GM19238 (cell line): ENCODE measurements at regions not wholly inside any gene's neighbourhood (a gene's known extent, or its start where the extent isn't known, plus 50 kb on each side); places are given as distances from the start of the nearest gene placed in this dataset.

Experiments
- DNase-seq: peaks from one replicate; pipeline ENCODE4 v3.0.0; 2011; ENCODE audit warnings: low spot score; ENCODE audit not compliant: insufficient read length

- DNase-seq = no peak
These were observed 78.0 kb downstream of the ZIC5 start for GRCh38 chr13:99893567-99893966.

DNA sequence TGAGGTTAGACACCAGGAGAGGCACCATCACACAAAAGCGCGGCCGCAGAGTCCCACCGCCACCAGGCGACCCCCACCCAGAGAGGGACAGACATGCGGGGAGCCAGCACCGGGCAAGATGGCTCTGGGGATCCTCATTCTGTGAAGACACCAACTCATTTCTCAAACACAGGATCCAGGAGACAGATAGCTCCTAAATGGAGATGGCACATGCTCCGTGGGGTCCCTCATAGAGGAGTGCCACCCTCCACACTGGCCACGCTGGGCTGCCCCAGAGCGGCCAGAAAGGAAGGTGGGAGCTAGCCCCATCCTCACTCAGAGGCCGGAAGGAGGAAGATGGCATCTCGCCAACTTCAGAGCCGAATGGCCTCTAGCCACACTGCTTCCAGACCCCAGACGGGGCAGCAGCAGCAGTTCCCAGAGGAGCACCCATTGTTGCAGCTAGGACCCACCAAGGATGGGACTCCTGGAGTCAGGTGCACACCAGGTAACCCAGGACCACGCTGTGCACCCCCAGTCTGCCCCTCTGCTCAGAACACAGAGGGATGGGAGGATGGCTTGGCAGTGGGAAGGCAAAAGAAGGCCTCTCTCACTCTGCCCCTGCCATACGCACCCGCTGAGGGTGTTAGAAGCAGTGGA lies 78.6 kb downstream of the ZIC5 start:
- DNase-seq = no peak

GRCh38 chr13:99892196-99892613 lies 79.4 kb downstream of the ZIC5 start:
- DNase-seq = no peak

GRCh38 chr13:99886706-99887105 lies 84.9 kb downstream of the ZIC5 start:
- no peak for DNase-seq

- no peak for DNase-seq
These were observed 86.7 kb downstream of the ZIC5 start for GRCh38 chr13:99884913-99885312.

GRCh38 chr13:99883805-99884204 lies 87.8 kb downstream of the ZIC5 start:
- DNase-seq = no peak

GRCh38 chr13:99878921-99879610 lies 92.5 kb downstream of the ZIC5 start:
- no peak for DNase-seq

GRCh38 chr13:99876651-99877050 lies 94.9 kb downstream of the ZIC5 start:
- DNase-seq = no peak

GRCh38 chr13:99875391-99875790 lies 96.2 kb downstream of the ZIC5 start:
- DNase-seq = no peak

DNA sequence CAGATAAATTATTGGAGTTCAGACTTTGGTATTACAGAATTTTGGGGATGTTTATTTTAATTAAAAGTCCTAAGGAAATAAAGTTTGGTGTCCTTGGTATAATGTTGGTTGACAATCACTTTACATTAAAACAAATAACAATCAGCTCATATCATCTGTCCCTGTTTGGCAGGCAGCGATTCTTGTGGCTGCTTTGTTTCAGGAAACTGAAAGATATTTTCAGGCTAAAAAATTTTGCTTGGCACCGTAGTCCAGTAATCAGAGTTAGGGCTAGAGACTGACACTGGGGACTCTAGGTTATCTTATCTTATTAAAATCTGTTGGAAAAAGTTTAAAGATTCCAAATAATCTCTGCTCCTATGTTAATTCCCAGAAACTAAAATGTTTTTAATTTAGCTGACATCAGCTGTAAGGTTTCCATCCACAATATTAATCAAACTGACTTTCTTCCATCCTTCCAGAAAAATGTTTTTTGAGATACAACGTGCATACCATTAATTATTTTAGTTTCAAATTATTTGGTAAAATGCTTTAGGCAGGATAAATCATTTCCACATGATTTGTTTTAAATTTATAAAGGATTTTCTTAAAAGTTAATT lies 97.6 kb downstream of the ZIC5 start:
- DNase-seq = no peak

- no peak for DNase-seq
These were observed 98.4 kb downstream of the ZIC5 start for GRCh38 chr13:99873141-99873540.

- no peak for DNase-seq
These were observed 100.2 kb downstream of the ZIC5 start for GRCh38 chr13:99871249-99871898.

DNA sequence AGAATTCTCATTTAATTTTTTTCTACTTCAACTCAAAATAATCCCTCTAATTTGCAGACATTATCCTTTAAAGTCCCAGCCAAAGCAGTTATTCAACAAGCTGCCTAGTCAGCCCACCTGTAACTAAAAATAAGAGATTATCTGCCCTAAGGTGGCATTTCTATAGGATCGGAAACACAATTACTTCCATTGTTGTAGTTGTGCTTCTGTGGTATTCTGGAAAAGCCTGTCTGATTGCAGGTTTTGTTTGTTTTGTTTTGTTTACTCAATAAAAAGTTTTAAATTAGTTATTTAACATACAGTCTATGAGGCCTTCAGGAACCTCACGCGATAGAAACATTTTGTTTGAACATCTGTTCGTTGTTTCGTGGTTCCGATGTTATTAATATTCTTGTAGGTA lies 101.0 kb downstream of the ZIC5 start:
- DNase-seq = no peak

- no peak for DNase-seq
These were observed 101.7 kb downstream of the ZIC5 start for GRCh38 chr13:99869830-99870229.

- no peak for DNase-seq
These were observed 102.8 kb downstream of the ZIC5 start for GRCh38 chr13:99868767-99869166.

GRCh38 chr13:99867535-99868257 lies 103.9 kb downstream of the ZIC5 start:
- DNase-seq = no peak

- DNase-seq = no peak
These were observed 104.8 kb downstream of the ZIC5 start for GRCh38 chr13:99866781-99867180.

DNA sequence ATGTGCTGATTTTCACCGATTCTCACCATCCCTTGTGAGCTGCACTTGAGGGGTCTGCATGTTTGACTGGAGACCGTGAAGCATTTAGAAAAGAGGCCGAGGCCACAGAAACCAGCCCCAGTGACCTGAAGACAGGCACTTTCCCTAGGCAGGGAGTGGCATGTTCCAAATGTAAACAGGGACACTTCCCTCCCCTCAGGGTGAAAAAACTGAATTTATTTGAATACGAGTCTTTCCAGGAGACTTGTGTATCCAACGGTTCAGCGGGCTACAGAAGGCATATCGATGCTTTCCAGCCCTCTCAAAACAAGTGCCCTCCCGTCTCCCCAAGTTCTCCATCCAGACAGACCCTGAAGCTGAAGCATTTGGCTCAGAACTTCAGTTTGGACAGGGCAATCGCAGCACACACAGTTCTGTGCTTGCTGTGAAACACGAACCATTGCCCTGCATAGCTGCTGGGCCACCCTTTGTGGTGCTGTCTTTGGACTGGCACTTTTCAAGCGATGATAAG lies 106.1 kb downstream of the ZIC5 start:
- DNase-seq = no peak

- DNase-seq = no peak
These were observed 107.0 kb downstream of the ZIC5 start for GRCh38 chr13:99864627-99864990.

DNA sequence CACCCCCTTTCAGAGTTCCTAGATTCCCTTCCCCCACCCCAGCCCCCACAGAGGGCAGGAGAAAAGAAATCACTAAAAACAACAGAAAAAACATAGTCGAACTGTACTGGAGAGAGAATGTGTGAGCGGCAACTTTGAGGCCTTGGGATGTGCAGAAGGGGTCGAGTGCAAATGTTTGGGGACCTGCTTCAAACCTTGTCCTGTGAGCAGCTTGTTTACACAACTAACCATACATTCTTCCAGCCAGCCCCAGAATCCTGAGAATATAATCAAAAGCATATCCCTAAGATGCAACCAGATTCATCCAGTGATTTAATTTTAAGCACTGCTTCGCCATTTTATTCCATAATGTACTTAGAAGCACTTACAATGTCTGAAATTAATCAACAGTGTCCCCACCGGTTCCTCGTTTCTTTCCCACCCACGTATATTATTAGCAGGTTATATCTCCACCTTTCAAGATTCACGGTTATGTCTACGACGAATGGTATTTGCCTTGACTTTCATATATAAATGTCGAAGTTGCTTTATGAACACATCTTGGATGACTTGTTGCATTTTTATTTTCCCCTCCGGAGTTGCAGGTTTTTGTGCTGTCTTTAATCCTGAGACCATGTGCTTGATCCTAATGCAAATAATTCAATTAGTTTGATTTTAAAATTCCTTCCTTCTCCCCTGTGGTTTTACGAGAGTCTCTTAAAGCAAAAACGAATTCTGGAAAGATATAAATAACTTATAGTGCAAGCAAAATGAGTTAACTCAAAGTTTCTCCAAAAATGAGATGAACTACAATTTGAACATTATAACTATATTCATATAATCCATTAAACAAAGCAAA lies 107.6 kb downstream of the ZIC5 start:
- no peak for DNase-seq

GRCh38 chr13:99862244-99862643 lies 109.3 kb downstream of the ZIC5 start:
- DNase-seq = no peak
